ENCODE measurements at regions not wholly inside any gene's neighbourhood (a gene's known extent, or its start where the extent isn't known, plus 50 kb on each side); places are given as distances from the start of the nearest gene placed in this dataset.

DNA sequence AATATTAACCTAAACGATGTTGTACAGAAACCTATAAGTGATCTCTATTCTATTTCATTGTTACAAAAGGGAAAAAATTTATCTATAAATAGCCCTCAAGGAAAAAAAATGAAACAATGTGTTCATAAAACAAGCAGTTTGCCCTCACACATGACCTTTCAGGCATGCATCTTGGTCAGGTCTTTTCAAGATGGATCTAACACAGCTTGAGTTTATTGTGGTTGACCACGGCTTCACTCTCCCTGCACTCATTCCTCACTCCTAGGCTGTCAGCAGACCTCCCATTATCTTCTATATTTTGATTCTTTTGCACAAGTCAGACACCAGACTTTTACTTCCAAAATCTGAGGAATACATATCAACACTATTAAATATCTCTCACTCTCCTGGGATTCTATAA, 544.3 kb downstream of the KCNT2 start:
- TF ChIP-seq, protein P1, sequence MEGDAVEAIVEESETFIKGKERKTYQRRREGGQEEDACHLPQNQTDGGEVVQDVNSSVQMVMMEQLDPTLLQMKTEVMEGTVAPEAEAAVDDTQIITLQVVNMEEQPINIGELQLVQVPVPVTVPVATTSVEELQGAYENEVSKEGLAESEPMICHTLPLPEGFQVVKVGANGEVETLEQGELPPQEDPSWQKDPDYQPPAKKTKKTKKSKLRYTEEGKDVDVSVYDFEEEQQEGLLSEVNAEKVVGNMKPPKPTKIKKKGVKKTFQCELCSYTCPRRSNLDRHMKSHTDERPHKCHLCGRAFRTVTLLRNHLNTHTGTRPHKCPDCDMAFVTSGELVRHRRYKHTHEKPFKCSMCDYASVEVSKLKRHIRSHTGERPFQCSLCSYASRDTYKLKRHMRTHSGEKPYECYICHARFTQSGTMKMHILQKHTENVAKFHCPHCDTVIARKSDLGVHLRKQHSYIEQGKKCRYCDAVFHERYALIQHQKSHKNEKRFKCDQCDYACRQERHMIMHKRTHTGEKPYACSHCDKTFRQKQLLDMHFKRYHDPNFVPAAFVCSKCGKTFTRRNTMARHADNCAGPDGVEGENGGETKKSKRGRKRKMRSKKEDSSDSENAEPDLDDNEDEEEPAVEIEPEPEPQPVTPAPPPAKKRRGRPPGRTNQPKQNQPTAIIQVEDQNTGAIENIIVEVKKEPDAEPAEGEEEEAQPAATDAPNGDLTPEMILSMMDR (IDR thresholded peaks at IDR 0.05; ENCODE audit: low read length): no peak
- no peak for TF ChIP-seq EZH2 (IDR thresholded peaks at IDR 0.05; ENCODE audit: borderline replicate concordance, low read length)
